ENCODE measurements at regions not wholly inside any gene's neighbourhood (a gene's known extent, or its start where the extent isn't known, plus 50 kb on each side); places are given as distances from the start of the nearest gene placed in this dataset.

GRCh38 chr13:103218253-103218652 is 152.0 kb upstream of the SLC10A2 start:
- DNase-seq (ENCODE audit: low read depth, low spot score) = no peak

DNA sequence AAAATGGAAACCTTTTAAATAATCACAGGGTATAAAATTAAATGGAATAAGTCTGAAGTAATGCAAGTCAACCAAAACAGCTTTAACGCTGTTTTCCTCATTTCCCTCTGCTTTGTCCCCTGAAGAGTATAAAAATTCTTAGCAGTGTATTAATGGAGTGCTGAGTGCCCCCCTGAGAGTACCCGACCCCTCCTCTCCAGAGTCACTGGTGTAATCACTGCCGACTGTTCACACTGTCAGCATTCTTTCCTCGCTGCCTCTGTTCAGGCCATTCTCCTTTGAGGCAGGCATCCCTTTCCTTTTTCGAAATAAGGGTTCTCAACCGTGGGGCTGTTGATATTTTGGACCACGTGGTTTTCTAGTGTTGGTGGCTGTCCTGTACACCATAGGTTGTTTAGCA is 146.9 kb upstream of the SLC10A2 start:
- no peak for DNase-seq (ENCODE audit: low read depth, low spot score)

DNA sequence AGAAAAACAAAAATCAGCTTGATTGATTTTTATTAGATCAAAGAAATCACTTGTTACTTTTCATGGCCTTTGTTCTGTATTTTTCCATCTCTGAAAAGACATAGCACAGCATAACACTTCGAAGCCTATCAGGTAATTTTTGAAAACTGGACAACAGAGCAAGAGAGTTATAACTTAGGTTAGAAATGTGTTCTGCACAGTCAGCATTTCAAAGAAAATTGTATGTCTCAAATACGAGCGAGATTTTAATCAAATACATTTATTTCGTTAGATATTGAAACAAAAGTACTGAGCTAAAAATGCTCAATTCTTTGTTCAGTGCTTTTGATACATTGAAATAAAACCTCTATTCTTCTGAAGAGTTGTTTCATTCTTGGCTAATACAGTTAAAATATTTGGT is 144.1 kb upstream of the SLC10A2 start:
- DNase-seq (ENCODE audit: low read depth, low spot score) = no peak

GRCh38 chr13:103203735-103204330 is 137.6 kb upstream of the SLC10A2 start:
- no peak for DNase-seq (ENCODE audit: low read depth, low spot score)

- no peak for DNase-seq (ENCODE audit: low read depth, low spot score)
These were observed 134.1 kb upstream of the SLC10A2 start for GRCh38 chr13:103200118-103200885.

DNA sequence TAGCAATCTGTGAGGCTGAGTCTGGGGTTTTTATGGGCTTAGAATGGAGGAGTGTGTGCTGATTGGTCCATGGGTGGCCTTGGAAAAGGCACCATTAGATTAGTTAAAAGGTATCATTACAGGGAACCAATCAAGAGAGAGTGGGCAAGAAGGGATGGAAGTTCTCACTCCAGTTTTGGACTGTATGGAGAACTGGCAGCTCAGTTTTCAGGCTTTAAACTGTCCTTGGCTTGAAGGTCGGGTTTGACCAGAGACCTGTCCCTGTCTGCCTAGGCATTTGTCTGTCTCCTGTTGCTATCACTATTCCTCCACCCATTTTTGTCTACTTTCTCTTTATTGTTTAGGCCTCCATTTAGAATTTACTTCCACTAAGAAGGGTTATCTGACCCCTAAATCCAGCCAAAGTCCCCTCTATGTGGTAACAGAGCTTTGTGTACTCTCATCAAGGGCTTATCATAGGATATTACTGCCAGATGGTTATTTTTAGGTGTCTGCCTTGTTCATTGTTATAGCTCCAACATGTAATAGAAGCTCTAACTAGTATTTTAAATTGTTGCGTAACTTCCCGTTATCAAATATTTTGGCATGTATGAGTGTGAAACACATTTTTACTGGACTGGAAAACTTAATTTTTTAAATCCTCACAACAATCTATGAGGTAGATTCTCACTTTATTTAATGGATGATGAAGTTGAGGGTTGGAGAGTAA is 133.3 kb upstream of the SLC10A2 start:
- no peak for DNase-seq (ENCODE audit: low read depth, low spot score)

DNA sequence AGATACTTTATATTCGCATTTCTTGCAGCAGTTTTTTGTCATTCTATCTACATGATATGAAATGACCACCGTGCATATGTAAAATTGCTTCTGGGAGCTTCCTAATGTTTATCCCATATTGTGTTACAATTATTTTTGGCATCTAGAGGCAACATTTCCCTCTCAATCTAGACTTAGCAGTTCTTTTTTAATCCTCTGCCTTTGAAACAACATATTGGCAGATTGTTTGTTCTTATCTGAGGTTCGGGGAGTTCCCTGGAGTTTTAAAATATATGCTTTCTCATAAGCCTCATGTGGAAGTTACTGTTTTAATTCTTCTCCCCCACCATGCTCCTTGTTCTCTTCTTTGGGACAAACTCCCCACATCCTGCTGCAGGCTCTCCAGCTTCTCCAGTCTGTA is 130.1 kb upstream of the SLC10A2 start:
- DNase-seq (ENCODE audit: low read depth, low spot score) = no peak

DNA sequence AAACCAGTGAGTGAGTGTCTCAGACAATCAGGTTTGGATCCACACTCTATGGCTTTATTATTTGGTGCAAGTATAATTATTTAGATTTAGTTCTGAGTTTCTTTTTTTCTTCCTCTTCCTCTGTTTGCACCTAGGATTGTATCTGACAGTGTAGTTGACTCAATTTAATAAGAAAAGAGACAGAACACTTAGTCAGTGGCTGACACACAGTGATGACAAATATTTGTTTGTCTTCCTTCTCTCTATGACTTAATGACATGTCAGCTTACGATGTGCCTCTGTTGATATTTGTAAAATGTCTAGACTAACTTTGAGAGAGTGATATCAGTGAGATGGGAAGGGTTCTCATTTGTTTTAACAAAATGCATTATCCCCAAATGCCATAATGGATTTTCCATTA is 129.5 kb upstream of the SLC10A2 start:
- no peak for DNase-seq (ENCODE audit: low read depth, low spot score)

DNA sequence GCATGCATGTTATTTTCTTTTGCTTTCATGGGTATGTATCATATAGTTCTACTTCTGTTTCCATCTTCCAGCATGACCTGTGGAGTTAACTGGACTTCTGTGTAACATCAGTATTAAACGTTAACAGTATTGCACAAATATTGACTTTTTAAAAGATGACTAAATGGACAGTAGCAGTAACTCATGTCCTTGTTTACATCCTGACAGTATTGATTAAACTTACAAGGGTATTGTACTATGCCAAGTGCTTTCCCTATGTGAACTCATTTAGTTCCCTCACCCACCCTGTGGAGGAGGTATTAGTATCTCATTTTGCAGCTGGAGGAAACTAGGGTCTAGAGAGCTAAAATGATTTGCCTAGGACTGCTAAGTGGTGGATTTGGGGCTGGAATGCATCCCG is 128.7 kb upstream of the SLC10A2 start:
- DNase-seq (ENCODE audit: low read depth, low spot score) = no peak

GRCh38 chr13:103192511-103193135 is 126.4 kb upstream of the SLC10A2 start:
- no peak for DNase-seq (ENCODE audit: low read depth, low spot score)

DNA sequence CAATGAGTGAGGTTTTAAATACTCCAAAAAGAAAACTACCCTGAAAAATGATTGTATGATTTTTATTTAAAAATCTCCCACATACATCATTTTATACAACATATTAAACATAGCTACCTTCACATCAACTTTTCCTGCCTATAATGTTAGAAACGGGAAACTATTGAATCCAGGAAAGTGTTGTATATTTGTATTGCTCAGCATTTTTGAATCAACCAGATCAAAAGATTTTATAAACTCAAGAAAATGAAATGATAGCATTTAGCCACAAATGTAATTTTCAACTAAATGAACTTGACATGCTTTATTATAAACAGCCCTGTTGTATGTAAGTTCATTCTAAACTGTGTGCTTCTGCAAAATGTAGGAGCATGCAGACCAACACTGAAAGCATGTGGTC is 124.6 kb upstream of the SLC10A2 start:
- no peak for DNase-seq (ENCODE audit: low read depth, low spot score)

DNA sequence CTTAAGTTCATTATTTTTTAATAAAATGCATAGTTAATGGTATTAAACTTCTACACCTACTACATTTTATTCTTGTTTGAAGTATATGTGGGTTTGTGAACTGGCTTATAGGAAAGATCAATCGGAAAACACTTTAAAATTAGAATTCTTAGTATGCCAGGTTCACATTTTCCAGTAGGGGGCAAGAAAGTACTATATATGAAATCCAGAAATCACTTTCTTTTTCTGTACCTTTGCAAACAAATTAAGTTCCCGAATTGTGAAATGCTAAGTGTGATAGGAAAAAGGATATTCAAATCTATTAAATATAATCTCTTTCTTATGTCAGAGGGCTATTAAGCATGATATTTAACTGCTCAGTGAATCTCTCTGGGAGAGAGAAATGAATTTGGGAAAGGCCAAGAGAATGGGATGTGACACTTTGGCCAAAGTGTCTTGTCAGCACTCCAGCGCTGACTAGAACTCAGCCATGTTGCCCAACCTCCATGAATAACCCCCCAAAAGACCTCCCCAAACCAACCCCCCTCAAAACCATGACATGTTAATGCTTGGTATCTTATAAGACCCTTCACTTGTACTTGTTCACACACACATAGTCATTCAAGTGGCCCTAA is 122.6 kb upstream of the SLC10A2 start:
- DNase-seq (ENCODE audit: low read depth, low spot score) = no peak

GRCh38 chr13:103187721-103188156 is 121.5 kb upstream of the SLC10A2 start:
- no peak for DNase-seq (ENCODE audit: low read depth, low spot score)

DNA sequence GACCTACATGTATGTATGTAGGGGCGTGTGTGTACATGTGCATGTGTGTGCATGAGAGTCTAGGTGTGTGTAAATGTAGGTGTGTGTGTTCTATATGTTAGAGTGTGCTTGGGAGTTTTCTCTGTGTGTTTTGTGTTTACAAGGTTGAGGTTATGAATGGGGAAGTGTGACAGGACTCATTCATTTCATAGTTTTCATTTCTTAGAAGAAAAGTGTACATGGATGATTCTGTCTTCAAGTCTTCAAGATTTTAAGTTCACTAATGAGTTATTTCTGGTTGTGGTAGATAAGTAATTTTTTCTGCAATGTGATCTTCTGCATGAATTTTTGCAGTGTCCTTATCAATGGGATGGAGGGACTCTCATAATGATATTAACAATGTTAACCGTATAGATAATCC is 118.2 kb upstream of the SLC10A2 start:
- DNase-seq (ENCODE audit: low read depth, low spot score) = no peak

DNA sequence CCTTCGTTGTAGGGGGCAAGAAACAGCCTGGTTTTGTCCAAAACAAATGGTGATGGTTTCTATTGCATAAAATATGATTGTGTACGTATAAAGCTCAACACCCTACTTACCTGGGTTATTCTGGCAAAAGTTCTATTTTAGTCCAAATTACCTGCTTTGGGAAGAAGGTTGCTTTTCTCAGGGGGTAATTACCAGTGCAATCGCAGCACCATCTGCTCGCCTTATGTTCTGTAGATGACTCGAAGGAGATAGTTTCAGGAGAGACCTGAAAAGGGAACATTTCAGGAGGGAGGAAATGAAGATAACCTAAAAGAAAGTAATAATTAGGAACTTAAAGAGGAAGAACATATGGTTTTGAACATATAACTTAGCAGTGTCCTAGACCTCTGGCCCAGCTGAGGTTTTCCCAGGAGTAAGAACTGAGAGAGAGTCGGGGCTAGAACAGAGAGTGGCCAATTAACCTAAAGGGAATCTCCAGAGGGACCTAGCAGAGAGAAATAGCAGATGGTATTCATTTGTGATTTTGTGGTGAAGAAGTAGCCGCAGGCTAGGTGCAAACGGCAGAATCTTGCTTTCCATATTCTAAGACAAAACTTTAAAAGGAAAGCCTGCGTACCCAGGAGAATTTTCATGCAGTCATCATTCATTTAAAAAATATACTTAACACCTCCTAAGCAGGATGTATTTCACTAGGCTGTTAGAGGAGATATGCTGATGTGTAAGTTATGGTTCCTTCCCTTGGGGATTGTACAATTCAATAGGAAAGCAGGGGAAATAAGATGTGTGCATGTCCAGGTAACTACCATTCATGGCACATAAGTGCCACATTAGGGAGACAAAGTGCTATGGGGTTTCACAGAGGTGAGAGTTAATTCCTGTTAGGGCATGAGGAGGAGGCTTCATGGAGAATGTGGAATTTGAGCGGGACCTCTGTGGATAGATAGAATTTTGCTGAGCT is 113.0 kb upstream of the SLC10A2 start:
- no peak for DNase-seq (ENCODE audit: low read depth, low spot score)

DNA sequence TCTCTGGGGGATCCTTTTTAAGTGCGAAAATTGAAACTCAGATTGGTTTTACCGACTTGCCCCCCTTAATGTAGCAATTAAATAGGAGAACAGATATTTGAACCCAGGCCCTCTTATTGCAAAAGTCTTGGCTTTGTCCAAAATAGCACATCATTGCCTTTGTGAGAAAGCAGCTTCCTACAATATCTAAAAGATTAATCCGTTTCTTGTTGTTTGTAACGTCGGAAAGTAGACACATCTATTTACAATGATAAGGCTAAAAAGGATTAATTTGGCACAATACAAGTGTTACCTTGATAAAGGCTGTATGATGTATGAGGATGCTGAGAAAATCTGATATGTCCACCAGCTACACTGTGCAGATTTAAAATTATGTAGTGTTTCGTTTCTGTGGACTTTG is 108.7 kb upstream of the SLC10A2 start:
- no peak for DNase-seq (ENCODE audit: low read depth, low spot score)

GRCh38 chr13:103168901-103169508 is 102.8 kb upstream of the SLC10A2 start:
- DNase-seq (ENCODE audit: low read depth, low spot score) = no peak

GRCh38 chr13:103164251-103164650 is 98.0 kb upstream of the SLC10A2 start:
- no peak for DNase-seq (ENCODE audit: low read depth, low spot score)

GRCh38 chr13:103161476-103161875 is 95.3 kb upstream of the SLC10A2 start:
- no peak for DNase-seq (ENCODE audit: low read depth, low spot score)

GRCh38 chr13:103157434-103158145 is 91.4 kb upstream of the SLC10A2 start:
- DNase-seq (ENCODE audit: low read depth, low spot score) = no peak

Data from brain pericyte (primary cell).